AG04449 (cell line): ENCODE measurements at regions not wholly inside any gene's neighbourhood (a gene's known extent, or its start where the extent isn't known, plus 50 kb on each side); places are given as distances from the start of the nearest gene placed in this dataset.

Experiments used
- CTCF ChIA-PET: fragments of 350-600 bp; formaldehyde crosslinking; extraction: SDS; loops from one replicate; lab custom pipeline; 2021; ENCODE audit warnings: antibody characterized with exemption; lab: Yijun Ruan, JAX
- POLR2A ChIA-PET: fragments of 400-600, 350-600 bp; formaldehyde crosslinking; extraction: SDS; loops from one replicate; lab custom pipeline; 2020; ENCODE audit warnings: antibody characterized with exemption, inconsistent platforms; lab: Yijun Ruan, JAX
- DNase-seq: peaks from one replicate; pipeline ENCODE4 v3.0.0-alpha.2; 2010; ENCODE audit warnings: low read depth, low spot score
- H3K4me3 ChIP-seq: 2 replicates; pipeline ENCODE4 v1.5.1; 2011; ENCODE audit warnings: low read depth, mild to moderate bottlenecking, control low read depth, low read length
- CTCF ChIP-seq: IDR thresholded peaks from one replicate; pipeline ENCODE4 v1.5.1; 2011; ENCODE audit warnings: mild to moderate bottlenecking, moderate library complexity, low read length, control low read depth, inconsistent platforms; ENCODE audit not compliant: insufficient read depth; ENCODE audit errors: missing control alignments

- ChIA-PET CTCF (interaction anchor here (1.2 to 1.3 kb wide), 2 partner anchors 22 to 27 kb away, joined by 3 read pairs; no protein-coding TSS in a partner anchor), POLR2A (no interaction called here)
- DNase-seq, result no peak
- no peak for TF ChIP-seq CTCF
- H3K4me3 ChIP-seq, result no peak overlapping the region
These were observed 72.4 kb downstream of the MAP1LC3B2 start for GRCh38 chr12:116631619-116632018.

GRCh38 chr12:116630762-116631161 is 71.6 kb downstream of the MAP1LC3B2 start:
- no peak for TF ChIP-seq CTCF
- DNase-seq, result no peak
- POLR2A ChIA-PET, result no interaction called here
- no peak overlapping the region for H3K4me3 ChIP-seq
- CTCF ChIA-PET, result interaction anchor here (1.2 kb wide), 1 partner anchor 21 kb away, joined by 3 read pairs; no protein-coding TSS in a partner anchor

GRCh38 chr12:116629480-116629879 is 70.3 kb downstream of the MAP1LC3B2 start:
- DNase-seq, result no peak
- no peak overlapping the region for H3K4me3 ChIP-seq
- TF ChIP-seq CTCF, result no peak
- CTCF ChIA-PET, result no interaction called here
- POLR2A ChIA-PET, result no interaction called here

- POLR2A ChIA-PET, result no interaction called here
- CTCF ChIA-PET, result interaction anchor here (1.1 kb wide), 1 partner anchor 10 kb away, joined by 3 read pairs; no protein-coding TSS in a partner anchor
- no peak for DNase-seq
- TF ChIP-seq CTCF, result no peak
- no peak overlapping the region for H3K4me3 ChIP-seq
These were observed 69.8 kb downstream of the MAP1LC3B2 start for GRCh38 chr12:116628989-116629388.

- POLR2A ChIA-PET, result interaction anchor here (0.7 kb wide), 1 partner anchor 276 kb away, joined by 3 read pairs; no protein-coding TSS in a partner anchor
- CTCF ChIA-PET, result interaction anchor here (1.1 kb wide), 1 partner anchor 9 kb away, joined by 3 read pairs; no protein-coding TSS in a partner anchor
- no peak for TF ChIP-seq CTCF
- H3K4me3 ChIP-seq, result no peak overlapping the region
- DNase-seq, result no peak
These were observed 69.2 kb downstream of the MAP1LC3B2 start for GRCh38 chr12:116628450-116628793.
